Activated CD4-positive, alpha-beta T cell treated with anti-CD3 and anti-CD28 coated beads for 1 hour (primary cell): ENCODE measurements at regions not wholly inside any gene's neighbourhood (a gene's known extent, or its start where the extent isn't known, plus 50 kb on each side); places are given as distances from the start of the nearest gene placed in this dataset.
"Not testable (repeated sequence)": the region's sequence is repeated elsewhere in the genome, so short reads cannot be mapped to it uniquely, and the experiment has no call there.

Experiments
- DNase-seq: peaks from one replicate; pipeline ENCODE4 v3.0.0-alpha.2; 2020

GRCh38 chr13:104648291-104648690 lies 1582.1 kb upstream of the SLC10A2 start:
- no peak for DNase-seq

GRCh38 chr13:104645786-104646185 lies 1579.6 kb upstream of the SLC10A2 start:
- DNase-seq: no peak

- DNase-seq: no peak
Measured at GRCh38 chr13:104641309-104641708, 1575.1 kb upstream of the SLC10A2 start.

- DNase-seq: no peak
Measured at GRCh38 chr13:104635879-104636278, 1569.7 kb upstream of the SLC10A2 start.

GRCh38 chr13:104634016-104634415 lies 1567.8 kb upstream of the SLC10A2 start:
- DNase-seq: no peak

- no peak for DNase-seq
Measured at GRCh38 chr13:104632736-104633135, 1566.5 kb upstream of the SLC10A2 start.

GRCh38 chr13:104625201-104625600 lies 1559.0 kb upstream of the SLC10A2 start:
- DNase-seq: no peak

GRCh38 chr13:104616990-104617389 lies 1550.8 kb upstream of the SLC10A2 start:
- DNase-seq: no peak

GRCh38 chr13:104614361-104615145 lies 1548.3 kb upstream of the SLC10A2 start:
- DNase-seq: no peak

GRCh38 chr13:104608331-104608730 lies 1542.1 kb upstream of the SLC10A2 start:
- DNase-seq: no peak

GRCh38 chr13:104605435-104605834 lies 1539.2 kb upstream of the SLC10A2 start:
- DNase-seq: not testable (repeated sequence)

- no peak for DNase-seq
Measured at GRCh38 chr13:104597546-104598180, 1531.4 kb upstream of the SLC10A2 start.

GRCh38 chr13:104595511-104595910 lies 1529.3 kb upstream of the SLC10A2 start:
- no peak for DNase-seq

GRCh38 chr13:104594806-104595205 lies 1528.6 kb upstream of the SLC10A2 start:
- no peak for DNase-seq

- DNase-seq: no peak
Measured at GRCh38 chr13:104593693-104594092, 1527.5 kb upstream of the SLC10A2 start.

GRCh38 chr13:104593251-104593576 lies 1527.0 kb upstream of the SLC10A2 start:
- no peak for DNase-seq

GRCh38 chr13:104592545-104593250 lies 1526.5 kb upstream of the SLC10A2 start:
- DNase-seq: no peak

- no peak for DNase-seq
Measured at GRCh38 chr13:104592127-104592526, 1525.9 kb upstream of the SLC10A2 start.

- DNase-seq: no peak
Measured at GRCh38 chr13:104586051-104586746, 1520.0 kb upstream of the SLC10A2 start.

- no peak for DNase-seq
Measured at GRCh38 chr13:104584481-104584880, 1518.3 kb upstream of the SLC10A2 start.

- no peak for DNase-seq
Measured at GRCh38 chr13:104580931-104581330, 1514.7 kb upstream of the SLC10A2 start.

- no peak for DNase-seq
Measured at GRCh38 chr13:104577071-104577815, 1511.0 kb upstream of the SLC10A2 start.

- DNase-seq: no peak
Measured at GRCh38 chr13:104571893-104572229, 1505.6 kb upstream of the SLC10A2 start.
